H9 (cell line): ENCODE measurements at regions not wholly inside any gene's neighbourhood (a gene's known extent, or its start where the extent isn't known, plus 50 kb on each side); places are given as distances from the start of the nearest gene placed in this dataset.

Source experiments
- DNase-seq: peaks from one replicate; pipeline ENCODE4 v3.0.0-alpha.2; 2017
- H2AFZ ChIP-seq: one replicate; pipeline ENCODE4 v1.6.1; 2013; ENCODE audit warnings: mild to moderate bottlenecking, low read length, control low read depth, moderate library complexity
- H2AK5ac ChIP-seq: 2 replicates; pipeline ENCODE4 v1.6.1; 2013; ENCODE audit warnings: low read length, control low read depth, mixed read lengths; ENCODE audit not compliant: insufficient read length
- H2BK120ac ChIP-seq: one replicate; pipeline ENCODE4 v1.6.1; 2013; ENCODE audit warnings: low read depth, mild to moderate bottlenecking, low read length, control low read depth, inconsistent platforms; ENCODE audit not compliant: poor library complexity, severe bottlenecking
- H2BK12ac ChIP-seq: 2 replicates; pipeline ENCODE4 v1.6.1; 2013; ENCODE audit warnings: low read length, control low read depth, mixed read lengths, low read depth; ENCODE audit not compliant: insufficient read length
- H2BK15ac ChIP-seq: 2 replicates; pipeline ENCODE4 v1.6.1; 2013; ENCODE audit warnings: low read depth, low read length, control low read depth
- H2BK20ac ChIP-seq: one replicate; pipeline ENCODE4 v1.6.1; 2013; ENCODE audit warnings: low read depth, mild to moderate bottlenecking, low read length, control low read depth, inconsistent platforms; ENCODE audit not compliant: poor library complexity, severe bottlenecking
- H2BK5ac ChIP-seq: 2 replicates; pipeline ENCODE4 v1.6.1; 2013; ENCODE audit warnings: low read length, control low read depth, mixed read lengths; ENCODE audit not compliant: insufficient read length
- H3K14ac ChIP-seq: 2 replicates; pipeline ENCODE4 v1.6.1; 2013; ENCODE audit warnings: low read length, control low read depth; ENCODE audit not compliant: insufficient read depth
- H3K18ac ChIP-seq: 2 replicates; pipeline ENCODE4 v1.6.1; 2013; ENCODE audit warnings: low read depth, mild to moderate bottlenecking, mixed read lengths, low read length, control low read depth; ENCODE audit not compliant: insufficient read length
- H3K23ac ChIP-seq: 2 replicates; pipeline ENCODE4 v1.6.1; 2013; ENCODE audit warnings: low read length, control low read depth, mixed read lengths, low read depth; ENCODE audit not compliant: insufficient read length
- H3K23me2 ChIP-seq: 2 replicates; pipeline ENCODE4 v1.6.1; 2013; ENCODE audit warnings: low read depth, mild to moderate bottlenecking, mixed read lengths, low read length, control low read depth; ENCODE audit not compliant: insufficient read length, poor library complexity, severe bottlenecking
- H3K27ac ChIP-seq: 2 replicates; pipeline ENCODE4 v1.5.1; 2013; ENCODE audit warnings: low read length, control low read depth, mixed read lengths, low read depth; ENCODE audit not compliant: insufficient read length
- H3K27me3 ChIP-seq: 2 replicates; pipeline ENCODE4 v1.6.1; 2013; ENCODE audit warnings: low read length, control low read depth, inconsistent platforms; ENCODE audit not compliant: insufficient read depth
- H3K4ac ChIP-seq: 2 replicates; pipeline ENCODE4 v1.6.1; 2013; ENCODE audit warnings: low read depth, mild to moderate bottlenecking, control low read depth, inconsistent platforms, low read length, moderate library complexity
- H3K4me1 ChIP-seq: 2 replicates; pipeline ENCODE4 v1.6.1; 2013; ENCODE audit warnings: low read length, control low read depth, inconsistent platforms; ENCODE audit not compliant: insufficient read depth
- H3K4me2 ChIP-seq: 2 replicates; pipeline ENCODE4 v1.6.1; 2013; ENCODE audit warnings: low read length, control low read depth, mixed read lengths; ENCODE audit not compliant: insufficient read length, insufficient read depth
- H3K56ac ChIP-seq: 2 replicates; pipeline ENCODE4 v1.6.1; 2013; ENCODE audit warnings: low read depth, mild to moderate bottlenecking, mixed read lengths, low read length, control low read depth; ENCODE audit not compliant: insufficient read length
- H3K79me1 ChIP-seq: 2 replicates; pipeline ENCODE4 v1.6.1; 2013; ENCODE audit warnings: low read depth, mild to moderate bottlenecking, moderate library complexity, low read length, control low read depth, inconsistent platforms; ENCODE audit not compliant: insufficient read depth, poor library complexity, severe bottlenecking
- H3K79me2 ChIP-seq: 2 replicates; pipeline ENCODE4 v1.6.1; 2013; ENCODE audit warnings: low read length, control low read depth, inconsistent platforms; ENCODE audit not compliant: insufficient read depth
- H3K9ac ChIP-seq: 2 replicates; pipeline ENCODE4 v1.6.1; 2013; ENCODE audit warnings: low read length, control low read depth, mixed read lengths; ENCODE audit not compliant: insufficient read length; ENCODE audit errors: extremely low read depth
- H3K9me3 ChIP-seq: one replicate; pipeline ENCODE4 v1.6.1; 2013; ENCODE audit warnings: low read depth, low read length, inconsistent platforms; ENCODE audit not compliant: control insufficient read depth
- H3T11ph ChIP-seq: one replicate; pipeline ENCODE4 v1.6.1; 2013; ENCODE audit warnings: mild to moderate bottlenecking, low read length, control low read depth, inconsistent platforms
- H4K20me1 ChIP-seq: one replicate; pipeline ENCODE4 v1.6.1; 2013; ENCODE audit not compliant: control insufficient read depth, insufficient read length, insufficient read depth
- H4K5ac ChIP-seq: 2 replicates; pipeline ENCODE4 v1.6.1; 2013; ENCODE audit warnings: low read depth, mild to moderate bottlenecking, mixed read lengths, low read length, control low read depth; ENCODE audit not compliant: insufficient read length
- H4K8ac ChIP-seq: replicated peaks from 2 replicates; pipeline ENCODE4 v1.6.1; 2013; ENCODE audit warnings: low read length, control low read depth, mixed read lengths, low read depth; ENCODE audit not compliant: insufficient read length
- H4K91ac ChIP-seq: 2 replicates; pipeline ENCODE4 v1.6.1; 2013; ENCODE audit warnings: low read depth, mild to moderate bottlenecking, moderate library complexity, mixed read lengths, low read length, control low read depth; ENCODE audit not compliant: insufficient read length
- H3K27ac Mint-ChIP-seq, 3 experiments: 2 replicates in 2 of 3; 3 replicates in 1 of 3; pipeline ENCODE4 v1.8.0; 2020 to 2021; ENCODE audit warnings: mixed read lengths in 3 of 3, mild to moderate bottlenecking in 1 of 3, moderate library complexity in 1 of 3
- H3K27me3 Mint-ChIP-seq: 2 replicates; pipeline ENCODE4 v1.8.0; 2021; ENCODE audit warnings: low read depth, mild to moderate bottlenecking, moderate library complexity, mixed read lengths
- H3K36me3 Mint-ChIP-seq, 3 experiments: 2 replicates in 2 of 3; 3 replicates in 1 of 3; pipeline ENCODE4 v1.8.0; 2020 to 2021; ENCODE audit warnings: low read depth in 3 of 3, mixed read lengths in 3 of 3; ENCODE audit not compliant: insufficient read depth in 1 of 3
- H3K4me1 Mint-ChIP-seq, 2 experiments: 2 replicates each; pipeline ENCODE4 v1.8.0; 2020; ENCODE audit warnings: mixed read lengths in 2 of 2
- H3K4me3 Mint-ChIP-seq, 2 experiments: 2 replicates in 1 of 2; 3 replicates in 1 of 2; pipeline ENCODE4 v1.8.0; 2020 to 2021; ENCODE audit warnings: mild to moderate bottlenecking in 2 of 2, mixed read lengths in 2 of 2, moderate library complexity in 1 of 2
- H3K9me3 Mint-ChIP-seq, 2 experiments: 2 replicates in 1 of 2; 3 replicates in 1 of 2; pipeline ENCODE4 v1.8.0; 2020; ENCODE audit warnings: mild to moderate bottlenecking in 2 of 2, mixed read lengths in 2 of 2, moderate library complexity in 1 of 2
- CTCF ChIP-seq: fragments of 200-600 bp; sonication (generic); conservative IDR thresholded peaks from 3 replicates; pipeline ENCODE4 v1.8.0; 2021; ENCODE audit warnings: antibody characterized with exemption, mild to moderate bottlenecking
- WGBS: extraction: QIAGEN DNeasy Blood & Tissue Kit; methylation state at CpG from one replicate; pipeline ENCODE4 v1.1.7; 2013; ENCODE audit warnings: missing lambda C conversion rate, low lambda C conversion rate, mixed read lengths; ENCODE audit not compliant: insufficient read length; ENCODE audit errors: extremely low coverage; 5-methylcytosine and 5-hydroxymethylcytosine counted together

GRCh38 chr20:60634491-60635172 is 617.4 kb upstream of the CDH4 start:
- H3K9me3 ChIP-seq: no peaks in the 10 kb centered on the region
- no peaks in the 10 kb centered on the region for H4K20me1 ChIP-seq
- no peak for TF ChIP-seq CTCF
- Mint-ChIP-seq H3K4me1 (no peaks in the 10 kb centered on the region), H3K9me3 (peaks cover 8 to 11% of the 10 kb centered on the region in 2 experiments), H3K27ac (no peak overlapping the region), H3K4me3 (no peak overlapping the region), H3K27me3 (peaks cover 5% of the 10 kb centered on the region), H3K36me3 (peaks cover 0 to 15% (median 7%) of the 10 kb centered on the region in 3 experiments; a peak in 5 of 7 replicates)
- no peak overlapping the region for H2BK15ac ChIP-seq
- DNase-seq: no peak
- H3K18ac ChIP-seq: no peak overlapping the region
- H3K4ac ChIP-seq: no peak overlapping the region
- H2AFZ ChIP-seq: no peak overlapping the region
- no peak overlapping the region for H3K23ac ChIP-seq
- no peak overlapping the region for H2BK20ac ChIP-seq
- no peak overlapping the region for H3K56ac ChIP-seq
- no peaks in the 10 kb centered on the region for H3K27me3 ChIP-seq
- H3K4me2 ChIP-seq: no peak overlapping the region
- H2BK5ac ChIP-seq: no peak overlapping the region
- H2AK5ac ChIP-seq: no peak overlapping the region
- H3K23me2 ChIP-seq: no peaks in the 10 kb centered on the region
- H3K14ac ChIP-seq: no peak overlapping the region
- H4K5ac ChIP-seq: no peak overlapping the region
- H4K91ac ChIP-seq: no peak overlapping the region
- H3K4me1 ChIP-seq: no peaks in the 10 kb centered on the region
- no peak overlapping the region for H2BK120ac ChIP-seq
- H3K27ac ChIP-seq: no peak overlapping the region
- WGBS: no CpG with 5 or more reads among the region's 19 CpGs
- H4K8ac ChIP-seq: no peak overlapping the region
- H3K79me2 ChIP-seq: no peaks in the 10 kb centered on the region
- no peaks in the 10 kb centered on the region for H3K79me1 ChIP-seq
- H3K9ac ChIP-seq: no peak overlapping the region
- H2BK12ac ChIP-seq: no peak overlapping the region
- H3T11ph ChIP-seq: no peak overlapping the region
